HEK293 (cell line): ENCODE measurements at regions not wholly inside any gene's neighbourhood (a gene's known extent, or its start where the extent isn't known, plus 50 kb on each side); places are given as distances from the start of the nearest gene placed in this dataset.

Experiments
- GLIS1 ChIP-seq: fragments of 450-650 bp; formaldehyde crosslinking; IDR thresholded peaks from 2 replicates; pipeline ENCODE4 v1.5.1; 2016; ENCODE audit warnings: missing biosample characterization, missing genetic modification characterization
- ZBTB21 ChIP-seq: fragments of 450-650 bp; formaldehyde crosslinking; IDR thresholded peaks from 2 replicates; pipeline ENCODE4 v1.5.1; 2017; ENCODE audit warnings: missing biosample characterization, missing genetic modification characterization
- ZBTB7A ChIP-seq: fragments of 450-650 bp; formaldehyde crosslinking; IDR thresholded peaks from 2 replicates; pipeline ENCODE4 v1.5.1; 2016; ENCODE audit warnings: low read depth, missing biosample characterization, missing genetic modification characterization
- ZNF274 ChIP-seq, 2 experiments: fragments of 200-500 bp in 1 of 2; fragments of 450-650 bp in 1 of 2; sonication (Bioruptor generic) in 1 of 2; formaldehyde crosslinking in 1 of 2; IDR thresholded peaks; 2 replicates each; pipeline versions ENCODE4 v1.5.1 to v1.6.1; 2014 to 2016; ENCODE audit warnings: borderline replicate concordance in 1 of 2, inconsistent platforms in 1 of 2, low read length in 1 of 2, missing biosample characterization in 1 of 2, missing genetic modification characterization in 1 of 2
- ZNF302 ChIP-seq: fragments of 450-650 bp; formaldehyde crosslinking; IDR thresholded peaks from 2 replicates; pipeline ENCODE4 v1.5.1; 2016; ENCODE audit warnings: missing biosample characterization, missing genetic modification characterization, low read depth
- ZNF621 ChIP-seq: fragments of 450-650 bp; formaldehyde crosslinking; IDR thresholded peaks from 2 replicates; pipeline ENCODE4 v1.5.1; 2017; ENCODE audit warnings: missing biosample characterization, missing genetic modification characterization
- TF ChIP-seq, protein P1 (sequence below): fragments of 450-650 bp; formaldehyde crosslinking; IDR thresholded peaks from 2 replicates; pipeline ENCODE4 v1.5.1; 2016; ENCODE audit warnings: missing biosample characterization, missing genetic modification characterization

DNA sequence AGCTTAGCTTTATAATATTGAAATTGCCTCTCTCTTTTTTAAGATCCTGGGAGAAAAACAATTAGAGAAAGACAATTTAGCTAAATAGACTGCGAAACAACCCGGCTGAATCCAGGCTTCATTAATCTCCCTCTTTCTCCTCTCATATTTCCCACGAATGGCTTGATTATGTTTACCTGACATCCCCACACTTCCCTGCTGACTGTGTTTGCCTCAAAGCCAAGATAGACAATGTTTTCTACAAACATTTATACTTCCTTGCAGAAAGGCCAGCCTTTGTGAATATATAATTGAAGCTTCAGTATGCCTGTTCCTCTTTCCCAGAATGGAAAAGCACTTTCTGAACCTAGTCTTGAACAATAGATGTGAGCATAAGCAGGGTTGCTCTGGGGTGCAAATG is 566.8 kb downstream of the PDHA2 start:
- TF ChIP-seq GLIS1 (tag by site-specific recombination) (no peak), ZBTB21 (no peak), ZNF621 (no peak), ZNF274 (IDR thresholded peaks at IDR 0.05; ENCODE audit: low read length) (no peak), ZNF274 (tag by site-specific recombination; IDR thresholded peaks at IDR 0.05; ENCODE audit: borderline replicate concordance) (no peak), ZNF302 (tag by site-specific recombination) (no peak), ZBTB7A (no peak)
- TF ChIP-seq, protein P1, sequence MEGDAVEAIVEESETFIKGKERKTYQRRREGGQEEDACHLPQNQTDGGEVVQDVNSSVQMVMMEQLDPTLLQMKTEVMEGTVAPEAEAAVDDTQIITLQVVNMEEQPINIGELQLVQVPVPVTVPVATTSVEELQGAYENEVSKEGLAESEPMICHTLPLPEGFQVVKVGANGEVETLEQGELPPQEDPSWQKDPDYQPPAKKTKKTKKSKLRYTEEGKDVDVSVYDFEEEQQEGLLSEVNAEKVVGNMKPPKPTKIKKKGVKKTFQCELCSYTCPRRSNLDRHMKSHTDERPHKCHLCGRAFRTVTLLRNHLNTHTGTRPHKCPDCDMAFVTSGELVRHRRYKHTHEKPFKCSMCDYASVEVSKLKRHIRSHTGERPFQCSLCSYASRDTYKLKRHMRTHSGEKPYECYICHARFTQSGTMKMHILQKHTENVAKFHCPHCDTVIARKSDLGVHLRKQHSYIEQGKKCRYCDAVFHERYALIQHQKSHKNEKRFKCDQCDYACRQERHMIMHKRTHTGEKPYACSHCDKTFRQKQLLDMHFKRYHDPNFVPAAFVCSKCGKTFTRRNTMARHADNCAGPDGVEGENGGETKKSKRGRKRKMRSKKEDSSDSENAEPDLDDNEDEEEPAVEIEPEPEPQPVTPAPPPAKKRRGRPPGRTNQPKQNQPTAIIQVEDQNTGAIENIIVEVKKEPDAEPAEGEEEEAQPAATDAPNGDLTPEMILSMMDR (tag by site-specific recombination): no peak
